SK-N-SH (cell line): ENCODE measurements at regions not wholly inside any gene's neighbourhood (a gene's known extent, or its start where the extent isn't known, plus 50 kb on each side); places are given as distances from the start of the nearest gene placed in this dataset.

Experiments
- CTCF ChIA-PET: fragments of 300-600, 350-600 bp; formaldehyde crosslinking; extraction: SDS; loops from one replicate; lab custom pipeline; 2021; lab: Yijun Ruan, JAX
- POLR2A ChIA-PET: fragments of 350-600 bp; sonication (Branson Sonifier 250); formaldehyde crosslinking; extraction: SDS; loops from one replicate; lab custom pipeline; 2020; ENCODE audit warnings: antibody characterized with exemption, inconsistent platforms; lab: Yijun Ruan, JAX
- DNase-seq: peaks from one replicate; pipeline ENCODE4 v3.0.0; 2012
- H2AFZ ChIP-seq: fragments of 200-600 bp; sonication (generic); 2 replicates; pipeline ENCODE4 v1.8.1; 2016; ENCODE audit warnings: antibody characterized with exemption, mild to moderate bottlenecking, low read depth
- H3F3A ChIP-seq: fragments of 200-600 bp; sonication (generic); replicated peaks from 2 replicates; pipeline ENCODE3; 2016; ENCODE audit warnings: antibody characterized with exemption, mild to moderate bottlenecking; ENCODE audit not compliant: insufficient read depth
- H3K27ac ChIP-seq, 2 experiments: fragments of 200-500 bp in 1 of 2; fragments of 200-600 bp in 1 of 2; sonication (Bioruptor generic) in 1 of 2; sonication (generic), shearing (Covaris generic) in 1 of 2; 2 replicates each; pipeline versions ENCODE4 v1.5.1 to v1.6.1; 2014 to 2016; ENCODE audit warnings: low read depth in 2 of 2, inconsistent platforms in 1 of 2, low read length in 1 of 2, mild to moderate bottlenecking in 1 of 2, mixed read lengths in 1 of 2
- H3K27me3 ChIP-seq: fragments of 200-600 bp; sonication (generic), shearing (Covaris generic); 2 replicates; pipeline ENCODE4 v1.6.1; 2016; ENCODE audit warnings: mixed run types; ENCODE audit not compliant: insufficient read depth
- H3K36me3 ChIP-seq, 2 experiments: fragments of 200-500 bp in 1 of 2; fragments of 200-600 bp in 1 of 2; sonication (Bioruptor generic) in 1 of 2; sonication (generic) in 1 of 2; replicated peaks in 1 of 2; 2 replicates each; pipeline versions ENCODE3 to v1.5.1; 2014 to 2016; ENCODE audit warnings: low read length in 1 of 2, mild to moderate bottlenecking in 1 of 2; ENCODE audit not compliant: insufficient read depth in 2 of 2, control insufficient read depth in 1 of 2
- H3K4me1 ChIP-seq, 2 experiments: fragments of 200-500 bp in 1 of 2; fragments of 200-600 bp in 1 of 2; sonication (Bioruptor generic) in 1 of 2; sonication (generic), shearing (Covaris generic) in 1 of 2; 2 replicates each; pipeline versions ENCODE4 v1.5.1 to v1.6.1; 2014 to 2016; ENCODE audit warnings: low read depth in 1 of 2, low read length in 1 of 2, mixed run types in 1 of 2; ENCODE audit not compliant: insufficient read depth in 2 of 2, control insufficient read depth in 1 of 2
- H3K4me2 ChIP-seq: fragments of 200-600 bp; sonication (generic), shearing (Covaris generic); 2 replicates; pipeline ENCODE4 v1.6.1; 2017; ENCODE audit warnings: mixed run types
- H3K4me3 ChIP-seq, 2 experiments: fragments of 200-500 bp in 1 of 2; fragments of 200-600 bp in 1 of 2; sonication (Bioruptor generic) in 1 of 2; sonication (generic), shearing (Covaris generic) in 1 of 2; 2 replicates each; pipeline versions ENCODE4 v1.5.1 to v1.8.1; 2014 to 2016; ENCODE audit warnings: low read depth in 2 of 2, inconsistent platforms in 1 of 2, low read length in 1 of 2, mild to moderate bottlenecking in 1 of 2, mixed read lengths in 1 of 2, moderate library complexity in 1 of 2
- H3K79me2 ChIP-seq: fragments of 200-600 bp; sonication (generic); 2 replicates; pipeline ENCODE4 v1.8.1; 2017; ENCODE audit warnings: mild to moderate bottlenecking; ENCODE audit not compliant: insufficient read depth
- H3K9ac ChIP-seq: fragments of 200-600 bp; sonication (generic); 2 replicates; pipeline ENCODE4 v1.6.1; 2017; ENCODE audit warnings: mixed run types
- H3K9me2 ChIP-seq: fragments of 200-600 bp; sonication (generic); 2 replicates; pipeline ENCODE4 v1.6.1; 2017; ENCODE audit warnings: mixed run types
- H3K9me3 ChIP-seq: fragments of 200-600 bp; sonication (generic); 2 replicates; pipeline ENCODE4 v1.6.1; 2017; ENCODE audit warnings: mixed run types, mild to moderate bottlenecking, moderate library complexity
- H4K20me1 ChIP-seq: fragments of 200-600 bp; sonication (generic); 2 replicates; pipeline ENCODE4 v1.6.1; 2017; ENCODE audit warnings: mild to moderate bottlenecking, mixed run types; ENCODE audit not compliant: insufficient read depth
- CHD2 ChIP-seq: fragments of 150-350 bp; IDR thresholded peaks from 2 replicates; pipeline ENCODE4 v1.6.1; 2018; ENCODE audit warnings: low read length; ENCODE audit not compliant: partially characterized antibody
- EP300 ChIP-seq, 2 experiments: IDR thresholded peaks; 2 replicates each; pipeline versions ENCODE4 v1.4.0 to v1.6.1; 2012; ENCODE audit warnings: borderline replicate concordance in 1 of 2, low read depth in 1 of 2, low read length in 1 of 2
- FOSL2 ChIP-seq: IDR thresholded peaks from 2 replicates; pipeline ENCODE4 v1.4.0; 2012; ENCODE audit warnings: low read depth, mild to moderate bottlenecking, moderate library complexity, borderline replicate concordance
- GABPA ChIP-seq: IDR thresholded peaks from 2 replicates; pipeline ENCODE4 v1.4.0; 2012; ENCODE audit warnings: low read depth, mild to moderate bottlenecking
- GATA2 ChIP-seq: sonication (generic); formaldehyde crosslinking; IDR thresholded peaks from 2 replicates; pipeline ENCODE4 v1.5.0; 2020; ENCODE audit warnings: mild to moderate bottlenecking, missing genetic modification reagents
- JUND ChIP-seq: IDR thresholded peaks from 2 replicates; pipeline ENCODE4 v1.4.0; 2012
- NFIC ChIP-seq: IDR thresholded peaks from 2 replicates; pipeline ENCODE4 v1.4.0; 2012; ENCODE audit warnings: borderline replicate concordance
- NRF1 ChIP-seq: IDR thresholded peaks from 2 replicates; pipeline ENCODE4 v1.6.1; 2012; ENCODE audit warnings: low read depth, mild to moderate bottlenecking, low read length
- RAD21 ChIP-seq: IDR thresholded peaks from 2 replicates; pipeline ENCODE4 v1.6.1; 2012; ENCODE audit warnings: mild to moderate bottlenecking, low read length
- RCOR1 ChIP-seq: fragments of 150-350 bp; IDR thresholded peaks from 2 replicates; pipeline ENCODE4 v1.6.1; 2017; ENCODE audit warnings: antibody characterized with exemption, low read length
- SMC3 ChIP-seq: IDR thresholded peaks from 2 replicates; pipeline ENCODE4 v1.6.1; 2012; ENCODE audit warnings: low read depth, low read length, improper control_type of control experiment
- TEAD4 ChIP-seq: IDR thresholded peaks from 2 replicates; pipeline ENCODE4 v1.4.0; 2012; ENCODE audit warnings: mild to moderate bottlenecking, borderline replicate concordance; ENCODE audit not compliant: insufficient read depth
- WGBS: methylation state at CpG from one replicate; pipeline ENCODE4 v1.1.6; 2017; ENCODE audit warnings: low lambda C conversion rate; 5-methylcytosine and 5-hydroxymethylcytosine counted together
- TF ChIP-seq, protein P1 (sequence below): fragments of 150-350 bp; IDR thresholded peaks from 2 replicates; pipeline ENCODE4 v1.6.1; 2017; ENCODE audit warnings: antibody characterized with exemption, low read length, low read depth, borderline replicate concordance
- TF ChIP-seq, protein P2 (sequence below): IDR thresholded peaks from 2 replicates; pipeline ENCODE4 v1.4.0; 2012; ENCODE audit warnings: low read depth, borderline replicate concordance
- TF ChIP-seq, protein P3 (sequence below): IDR thresholded peaks from 2 replicates; pipeline ENCODE4 v1.6.1; 2012; ENCODE audit warnings: mild to moderate bottlenecking, low read depth, low read length, moderate library complexity
- TF ChIP-seq, protein P4 (sequence below): fragments of 150-350 bp; IDR thresholded peaks from 2 replicates; pipeline ENCODE4 v1.6.1; 2016; ENCODE audit warnings: mild to moderate bottlenecking, low read depth, low read length

DNA sequence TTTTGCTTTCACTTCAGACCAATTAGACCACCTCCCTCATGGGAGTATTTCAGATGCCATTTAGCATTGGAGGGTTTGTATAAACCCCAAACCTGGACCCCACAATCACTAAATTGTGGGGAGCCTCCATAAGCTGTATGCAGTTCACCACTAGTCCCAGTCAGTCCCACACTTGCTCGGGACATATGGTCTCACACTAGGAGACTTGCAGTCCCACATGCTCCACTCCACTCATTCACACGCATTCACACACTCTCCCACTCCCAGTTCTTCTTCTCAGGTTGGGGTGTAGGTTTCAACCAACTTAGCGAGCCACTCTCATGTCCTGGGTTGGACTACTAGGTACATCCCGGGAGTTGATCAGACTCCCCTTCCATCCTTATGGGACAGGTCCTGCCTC lies 84.5 kb upstream of the GPR6 start:
- POLR2A ChIA-PET: no interaction called here

More for the DNA sequence above, 84.5 kb upstream of the GPR6 start:
- Histone ChIP-seq H3K79me2 (no peaks in the 10 kb centered on the region), H4K20me1 (no peaks in the 10 kb centered on the region), H3K9me3 (no peaks in the 10 kb centered on the region), H3K27ac (no peak overlapping the region), H3K4me2 (no peak overlapping the region), H3K27me3 (no peaks in the 10 kb centered on the region; the same call in 1 of the 2 replicates), H3K36me3 (no peaks in the 10 kb centered on the region), H3K9me2 (no peaks in the 10 kb centered on the region), H3K4me1 (no peaks in the 10 kb centered on the region), H3K9ac (no peak overlapping the region), H2AFZ (no peak overlapping the region), H3K4me3 (no peak overlapping the region), H3F3A (no peaks in the 10 kb centered on the region)
- TF ChIP-seq JUND: no peak
- TF ChIP-seq EP300 (IDR thresholded peaks at IDR 0.05; ENCODE audit: borderline replicate concordance in 1 of 2, low read depth in 1 of 2, low read length in 1 of 2): no peak
- TF ChIP-seq NFIC: no peak
- no peak for TF ChIP-seq FOSL2
- no peak for TF ChIP-seq GABPA
- no peak for TF ChIP-seq RCOR1
- TF ChIP-seq NRF1: no peak
- TF ChIP-seq RAD21: no peak
- TF ChIP-seq TEAD4: no peak
- TF ChIP-seq, protein P1, sequence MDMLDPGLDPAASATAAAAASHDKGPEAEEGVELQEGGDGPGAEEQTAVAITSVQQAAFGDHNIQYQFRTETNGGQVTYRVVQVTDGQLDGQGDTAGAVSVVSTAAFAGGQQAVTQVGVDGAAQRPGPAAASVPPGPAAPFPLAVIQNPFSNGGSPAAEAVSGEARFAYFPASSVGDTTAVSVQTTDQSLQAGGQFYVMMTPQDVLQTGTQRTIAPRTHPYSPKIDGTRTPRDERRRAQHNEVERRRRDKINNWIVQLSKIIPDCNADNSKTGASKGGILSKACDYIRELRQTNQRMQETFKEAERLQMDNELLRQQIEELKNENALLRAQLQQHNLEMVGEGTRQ: no peak
- no peak for TF ChIP-seq SMC3
- TF ChIP-seq, protein P2, sequence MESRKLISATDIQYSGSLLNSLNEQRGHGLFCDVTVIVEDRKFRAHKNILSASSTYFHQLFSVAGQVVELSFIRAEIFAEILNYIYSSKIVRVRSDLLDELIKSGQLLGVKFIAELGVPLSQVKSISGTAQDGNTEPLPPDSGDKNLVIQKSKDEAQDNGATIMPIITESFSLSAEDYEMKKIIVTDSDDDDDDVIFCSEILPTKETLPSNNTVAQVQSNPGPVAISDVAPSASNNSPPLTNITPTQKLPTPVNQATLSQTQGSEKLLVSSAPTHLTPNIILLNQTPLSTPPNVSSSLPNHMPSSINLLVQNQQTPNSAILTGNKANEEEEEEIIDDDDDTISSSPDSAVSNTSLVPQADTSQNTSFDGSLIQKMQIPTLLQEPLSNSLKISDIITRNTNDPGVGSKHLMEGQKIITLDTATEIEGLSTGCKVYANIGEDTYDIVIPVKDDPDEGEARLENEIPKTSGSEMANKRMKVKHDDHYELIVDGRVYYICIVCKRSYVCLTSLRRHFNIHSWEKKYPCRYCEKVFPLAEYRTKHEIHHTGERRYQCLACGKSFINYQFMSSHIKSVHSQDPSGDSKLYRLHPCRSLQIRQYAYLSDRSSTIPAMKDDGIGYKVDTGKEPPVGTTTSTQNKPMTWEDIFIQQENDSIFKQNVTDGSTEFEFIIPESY: no peak
- TF ChIP-seq, protein P3, sequence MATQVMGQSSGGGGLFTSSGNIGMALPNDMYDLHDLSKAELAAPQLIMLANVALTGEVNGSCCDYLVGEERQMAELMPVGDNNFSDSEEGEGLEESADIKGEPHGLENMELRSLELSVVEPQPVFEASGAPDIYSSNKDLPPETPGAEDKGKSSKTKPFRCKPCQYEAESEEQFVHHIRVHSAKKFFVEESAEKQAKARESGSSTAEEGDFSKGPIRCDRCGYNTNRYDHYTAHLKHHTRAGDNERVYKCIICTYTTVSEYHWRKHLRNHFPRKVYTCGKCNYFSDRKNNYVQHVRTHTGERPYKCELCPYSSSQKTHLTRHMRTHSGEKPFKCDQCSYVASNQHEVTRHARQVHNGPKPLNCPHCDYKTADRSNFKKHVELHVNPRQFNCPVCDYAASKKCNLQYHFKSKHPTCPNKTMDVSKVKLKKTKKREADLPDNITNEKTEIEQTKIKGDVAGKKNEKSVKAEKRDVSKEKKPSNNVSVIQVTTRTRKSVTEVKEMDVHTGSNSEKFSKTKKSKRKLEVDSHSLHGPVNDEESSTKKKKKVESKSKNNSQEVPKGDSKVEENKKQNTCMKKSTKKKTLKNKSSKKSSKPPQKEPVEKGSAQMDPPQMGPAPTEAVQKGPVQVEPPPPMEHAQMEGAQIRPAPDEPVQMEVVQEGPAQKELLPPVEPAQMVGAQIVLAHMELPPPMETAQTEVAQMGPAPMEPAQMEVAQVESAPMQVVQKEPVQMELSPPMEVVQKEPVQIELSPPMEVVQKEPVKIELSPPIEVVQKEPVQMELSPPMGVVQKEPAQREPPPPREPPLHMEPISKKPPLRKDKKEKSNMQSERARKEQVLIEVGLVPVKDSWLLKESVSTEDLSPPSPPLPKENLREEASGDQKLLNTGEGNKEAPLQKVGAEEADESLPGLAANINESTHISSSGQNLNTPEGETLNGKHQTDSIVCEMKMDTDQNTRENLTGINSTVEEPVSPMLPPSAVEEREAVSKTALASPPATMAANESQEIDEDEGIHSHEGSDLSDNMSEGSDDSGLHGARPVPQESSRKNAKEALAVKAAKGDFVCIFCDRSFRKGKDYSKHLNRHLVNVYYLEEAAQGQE: no peak
- no peak for TF ChIP-seq CHD2
- TF ChIP-seq, protein P4, sequence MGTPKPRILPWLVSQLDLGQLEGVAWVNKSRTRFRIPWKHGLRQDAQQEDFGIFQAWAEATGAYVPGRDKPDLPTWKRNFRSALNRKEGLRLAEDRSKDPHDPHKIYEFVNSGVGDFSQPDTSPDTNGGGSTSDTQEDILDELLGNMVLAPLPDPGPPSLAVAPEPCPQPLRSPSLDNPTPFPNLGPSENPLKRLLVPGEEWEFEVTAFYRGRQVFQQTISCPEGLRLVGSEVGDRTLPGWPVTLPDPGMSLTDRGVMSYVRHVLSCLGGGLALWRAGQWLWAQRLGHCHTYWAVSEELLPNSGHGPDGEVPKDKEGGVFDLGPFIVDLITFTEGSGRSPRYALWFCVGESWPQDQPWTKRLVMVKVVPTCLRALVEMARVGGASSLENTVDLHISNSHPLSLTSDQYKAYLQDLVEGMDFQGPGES: no peak
- no peak for TF ChIP-seq GATA2
- CTCF ChIA-PET: interaction anchor here (1.2 kb wide), 1 partner anchor 146 kb away, joined by 3 read pairs; no protein-coding TSS in a partner anchor
- WGBS: 52% methylated on average over 4 of the region's 4 CpGs
- no peak for DNase-seq
